ENCODE measurements at regions not wholly inside any gene's neighbourhood (a gene's known extent, or its start where the extent isn't known, plus 50 kb on each side); places are given as distances from the start of the nearest gene placed in this dataset.

- TF ChIP-seq, protein P1, sequence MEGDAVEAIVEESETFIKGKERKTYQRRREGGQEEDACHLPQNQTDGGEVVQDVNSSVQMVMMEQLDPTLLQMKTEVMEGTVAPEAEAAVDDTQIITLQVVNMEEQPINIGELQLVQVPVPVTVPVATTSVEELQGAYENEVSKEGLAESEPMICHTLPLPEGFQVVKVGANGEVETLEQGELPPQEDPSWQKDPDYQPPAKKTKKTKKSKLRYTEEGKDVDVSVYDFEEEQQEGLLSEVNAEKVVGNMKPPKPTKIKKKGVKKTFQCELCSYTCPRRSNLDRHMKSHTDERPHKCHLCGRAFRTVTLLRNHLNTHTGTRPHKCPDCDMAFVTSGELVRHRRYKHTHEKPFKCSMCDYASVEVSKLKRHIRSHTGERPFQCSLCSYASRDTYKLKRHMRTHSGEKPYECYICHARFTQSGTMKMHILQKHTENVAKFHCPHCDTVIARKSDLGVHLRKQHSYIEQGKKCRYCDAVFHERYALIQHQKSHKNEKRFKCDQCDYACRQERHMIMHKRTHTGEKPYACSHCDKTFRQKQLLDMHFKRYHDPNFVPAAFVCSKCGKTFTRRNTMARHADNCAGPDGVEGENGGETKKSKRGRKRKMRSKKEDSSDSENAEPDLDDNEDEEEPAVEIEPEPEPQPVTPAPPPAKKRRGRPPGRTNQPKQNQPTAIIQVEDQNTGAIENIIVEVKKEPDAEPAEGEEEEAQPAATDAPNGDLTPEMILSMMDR (conservative IDR thresholded peaks at IDR 0.05), result no peak
- H3K27ac ChIP-seq, result no peak overlapping the region
Measured at GRCh38 chr6:85168146-85168545, 281.7 kb upstream of the NT5E start.

DNA sequence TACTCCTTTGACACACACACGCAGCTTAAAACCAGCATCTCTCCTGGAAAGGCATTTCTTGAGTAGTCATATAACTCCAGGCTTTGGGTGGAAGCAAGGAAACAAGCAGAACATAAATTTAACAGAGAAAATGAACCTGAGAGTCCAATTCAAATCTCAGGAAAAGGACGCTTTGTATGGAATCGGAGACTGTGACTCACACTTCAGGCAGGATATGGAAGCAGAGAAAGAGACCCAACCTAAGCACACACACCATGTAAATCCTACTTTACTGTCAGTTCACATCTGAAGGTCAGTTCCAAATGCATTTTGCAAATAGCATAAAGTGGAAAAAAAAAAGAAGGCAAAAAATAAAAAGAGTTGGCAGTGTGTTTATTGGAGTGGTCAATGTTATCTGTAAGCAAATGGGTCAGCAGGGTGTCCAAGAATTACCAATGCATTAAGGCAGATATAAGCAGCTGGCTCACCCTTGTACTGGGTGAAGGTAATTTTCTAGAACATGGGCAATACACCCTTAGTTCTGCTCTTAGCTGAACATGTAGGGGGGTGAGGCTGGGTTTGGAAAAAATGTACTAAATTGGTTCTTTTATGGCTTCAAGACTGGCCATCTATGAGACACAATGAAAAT, 283.7 kb upstream of the NT5E start:
- no peak overlapping the region for H3K27ac ChIP-seq
- TF ChIP-seq, protein P1 (conservative IDR thresholded peaks at IDR 0.05), result no peak

DNA sequence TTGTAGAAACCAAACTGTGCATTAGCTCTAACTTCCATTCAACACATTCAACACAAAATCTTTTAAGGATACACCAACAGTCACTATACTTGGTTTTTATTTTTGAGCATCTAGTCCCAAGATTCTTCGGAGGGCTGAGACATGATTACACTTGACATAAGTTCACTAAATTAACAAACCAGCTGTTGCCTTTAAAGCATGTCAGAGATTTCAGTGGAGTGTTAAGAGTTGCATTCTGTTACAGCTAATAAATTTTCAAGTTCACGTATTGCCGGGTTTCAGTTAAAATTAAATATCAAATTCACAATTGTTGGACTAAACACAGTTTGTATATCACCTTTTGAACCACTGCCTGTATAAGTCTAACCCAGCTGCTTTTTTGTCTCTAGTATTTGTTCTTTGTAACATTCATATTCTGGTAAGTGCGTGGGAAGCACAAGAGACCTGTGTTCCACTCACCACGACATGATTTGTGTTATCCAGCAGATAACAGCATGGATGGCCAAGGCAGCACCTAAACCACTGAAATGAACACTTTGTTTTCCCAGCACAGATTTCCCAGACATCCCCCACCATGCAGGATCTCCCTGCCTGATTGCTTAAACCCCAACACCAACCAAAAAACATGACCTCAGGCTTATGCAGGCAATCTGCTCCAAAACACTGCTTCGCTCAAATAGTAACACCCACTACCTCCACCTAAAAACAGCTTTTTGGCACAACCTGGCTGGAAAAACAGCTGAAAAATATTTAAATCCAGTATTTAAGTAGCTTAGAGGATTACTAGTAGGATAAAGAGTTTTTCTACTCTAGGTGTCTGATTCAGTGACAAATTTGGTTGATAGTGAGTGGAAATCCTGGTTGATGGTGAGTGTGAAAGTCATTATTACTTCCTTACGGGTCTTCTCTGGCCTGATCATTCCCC, 286.5 kb upstream of the NT5E start:
- H3K27ac ChIP-seq, result no peak overlapping the region
- TF ChIP-seq, protein P1 (conservative IDR thresholded peaks at IDR 0.05), result no peak

GRCh38 chr6:85157311-85157710, 292.6 kb upstream of the NT5E start:
- TF ChIP-seq, protein P1 (conservative IDR thresholded peaks at IDR 0.05), result no peak

DNA sequence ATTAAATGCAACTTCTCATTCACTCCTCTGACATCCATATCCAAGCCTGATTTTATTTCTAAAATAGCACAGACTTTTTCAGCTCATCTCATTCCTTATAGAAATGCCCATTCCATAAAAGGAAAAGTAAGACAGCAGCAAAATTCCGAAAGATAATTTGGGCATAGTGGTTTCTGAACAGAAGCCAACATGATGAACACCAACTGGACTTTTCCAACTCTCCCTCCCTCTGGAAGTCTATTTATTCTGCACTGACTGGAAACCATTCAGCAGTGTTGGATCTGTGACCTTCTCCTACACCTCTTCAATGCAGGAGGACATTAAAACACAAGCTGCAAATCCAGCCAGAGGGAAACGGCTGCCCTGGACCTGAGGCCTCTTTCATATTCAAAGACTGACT, 306.2 kb upstream of the NT5E start:
- TF ChIP-seq, protein P1 (conservative IDR thresholded peaks at IDR 0.05), result no peak
- no peak overlapping the region for H3K27ac ChIP-seq

More at GRCh38 chr6:85157311-85157710, 292.6 kb upstream of the NT5E start:
- H3K27ac ChIP-seq, result no peak overlapping the region

DNA sequence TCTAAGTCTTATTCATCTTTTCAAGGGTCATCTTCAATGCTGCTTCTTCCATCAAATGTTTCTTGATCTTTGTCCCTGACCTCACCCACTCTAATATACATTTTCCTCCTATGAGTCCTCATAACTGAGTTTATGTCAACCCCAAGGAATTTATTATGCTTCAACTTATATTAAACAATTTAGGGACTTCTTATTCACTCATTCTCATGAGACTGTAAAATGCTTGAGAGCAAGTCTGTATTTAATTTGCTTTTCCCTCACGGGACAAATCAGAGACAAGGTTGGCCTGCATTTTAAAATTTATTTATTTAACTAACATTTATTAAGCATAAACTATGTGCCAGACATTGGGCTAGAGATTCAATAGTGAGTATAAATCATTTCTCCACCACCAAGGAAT, 312.0 kb upstream of the NT5E start:
- TF ChIP-seq, protein P1 (conservative IDR thresholded peaks at IDR 0.05), result no peak
- H3K27ac ChIP-seq, result no peak overlapping the region

DNA sequence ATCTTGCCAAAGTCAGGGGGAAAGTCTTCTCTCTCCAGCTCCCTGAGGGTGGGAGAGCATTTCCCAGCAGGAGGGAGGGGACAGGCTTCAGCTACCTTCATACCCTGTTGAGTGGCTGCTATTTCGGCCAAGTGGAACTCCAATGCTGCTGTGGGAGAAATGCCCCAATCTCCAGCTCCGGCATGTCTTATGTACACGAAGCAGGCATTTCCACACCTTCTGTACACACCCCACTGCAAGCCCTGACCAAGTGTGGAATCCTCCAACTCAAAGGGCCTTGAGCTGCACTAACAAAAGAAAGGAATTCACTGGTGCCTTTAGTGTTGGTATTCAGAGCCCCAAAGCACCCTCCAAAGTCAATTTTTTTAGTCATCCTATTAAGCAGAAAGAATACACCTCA, 313.6 kb upstream of the NT5E start:
- peak overlapping the region; percentile 52 for H3K27ac ChIP-seq
- TF ChIP-seq, protein P1 (conservative IDR thresholded peaks at IDR 0.05), result no peak
